Endothelial cell (in vitro differentiated cells): ENCODE measurements at regions not wholly inside any gene's neighbourhood (a gene's known extent, or its start where the extent isn't known, plus 50 kb on each side); places are given as distances from the start of the nearest gene placed in this dataset.
"Not testable (repeated sequence)": the region's sequence is repeated elsewhere in the genome, so short reads cannot be mapped to it uniquely, and the experiment has no call there.

ENCODE experiments used
- DNase-seq: peaks from one replicate; pipeline ENCODE4 v3.0.0; 2021; ENCODE audit warnings: low spot score
- H3K27ac Mint-ChIP-seq: one replicate; pipeline ENCODE4 v1.8.0; 2021; ENCODE audit warnings: mixed read lengths, inconsistent platforms; ENCODE audit not compliant: unreplicated experiment
- H3K27me3 Mint-ChIP-seq: one replicate; pipeline ENCODE4 v1.8.0; 2021; ENCODE audit warnings: mild to moderate bottlenecking, moderate library complexity, mixed read lengths, inconsistent platforms; ENCODE audit not compliant: unreplicated experiment
- H3K36me3 Mint-ChIP-seq: one replicate; pipeline ENCODE4 v1.8.0; 2021; ENCODE audit warnings: mild to moderate bottlenecking, low read depth, mixed read lengths, inconsistent platforms; ENCODE audit not compliant: unreplicated experiment
- H3K4me1 Mint-ChIP-seq: one replicate; pipeline ENCODE4 v1.8.0; 2021; ENCODE audit warnings: mild to moderate bottlenecking, mixed read lengths, inconsistent platforms; ENCODE audit not compliant: unreplicated experiment
- H3K4me3 Mint-ChIP-seq: one replicate; pipeline ENCODE4 v1.8.0; 2021; ENCODE audit warnings: mild to moderate bottlenecking, mixed read lengths, inconsistent platforms; ENCODE audit not compliant: unreplicated experiment
- H3K9me3 Mint-ChIP-seq: one replicate; pipeline ENCODE4 v1.8.0; 2021; ENCODE audit warnings: mixed read lengths, inconsistent platforms; ENCODE audit not compliant: unreplicated experiment
- CTCF ChIP-seq: fragments of 200-600 bp; sonication (generic); IDR thresholded peaks from one replicate; pipeline ENCODE4 v1.5.0; 2021; ENCODE audit warnings: antibody characterized with exemption; ENCODE audit not compliant: unreplicated experiment

DNA sequence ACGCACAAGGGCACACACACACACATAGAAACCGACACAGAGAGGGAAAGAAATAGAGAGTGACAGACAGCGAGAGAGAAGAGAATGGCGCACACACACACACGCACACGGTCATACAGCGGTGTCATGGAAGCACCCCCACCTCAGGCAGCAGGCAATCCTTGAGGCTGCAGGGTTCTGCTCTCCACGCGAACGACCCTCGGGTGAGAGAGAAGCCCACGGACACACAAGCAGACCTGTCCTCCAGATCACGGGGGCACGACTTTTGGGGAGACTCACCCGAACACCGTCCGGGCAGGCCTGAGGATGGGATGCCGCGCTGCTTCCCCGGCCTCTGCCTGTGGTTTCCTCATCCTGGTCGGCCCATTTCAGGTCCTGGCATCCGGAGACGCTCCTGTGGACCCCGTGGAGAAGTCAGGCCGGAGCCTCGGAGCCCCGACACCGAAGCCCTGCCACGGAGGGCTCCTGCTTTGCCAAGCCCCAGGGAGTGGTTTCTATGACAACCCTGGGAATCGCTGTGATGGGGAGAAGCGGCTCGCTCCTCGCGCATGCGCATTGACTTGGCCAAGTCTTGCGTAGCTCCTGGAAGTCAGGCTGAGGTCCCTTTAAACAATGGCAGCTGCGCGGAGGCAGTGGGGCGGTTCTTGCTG lies 118.2 kb upstream of the KCNJ18 start:
- Mint-ChIP-seq H3K4me3 (peak overlapping the region; percentile 21), H3K4me1 (no peaks in the 10 kb centered on the region), H3K36me3 (peaks cover 13% of the 10 kb centered on the region), H3K27me3 (peaks cover 4% of the 10 kb centered on the region), H3K9me3 (peaks cover 35% of the 10 kb centered on the region), H3K27ac (no peak overlapping the region)
- no peak for TF ChIP-seq CTCF
- DNase-seq = no peak

DNA sequence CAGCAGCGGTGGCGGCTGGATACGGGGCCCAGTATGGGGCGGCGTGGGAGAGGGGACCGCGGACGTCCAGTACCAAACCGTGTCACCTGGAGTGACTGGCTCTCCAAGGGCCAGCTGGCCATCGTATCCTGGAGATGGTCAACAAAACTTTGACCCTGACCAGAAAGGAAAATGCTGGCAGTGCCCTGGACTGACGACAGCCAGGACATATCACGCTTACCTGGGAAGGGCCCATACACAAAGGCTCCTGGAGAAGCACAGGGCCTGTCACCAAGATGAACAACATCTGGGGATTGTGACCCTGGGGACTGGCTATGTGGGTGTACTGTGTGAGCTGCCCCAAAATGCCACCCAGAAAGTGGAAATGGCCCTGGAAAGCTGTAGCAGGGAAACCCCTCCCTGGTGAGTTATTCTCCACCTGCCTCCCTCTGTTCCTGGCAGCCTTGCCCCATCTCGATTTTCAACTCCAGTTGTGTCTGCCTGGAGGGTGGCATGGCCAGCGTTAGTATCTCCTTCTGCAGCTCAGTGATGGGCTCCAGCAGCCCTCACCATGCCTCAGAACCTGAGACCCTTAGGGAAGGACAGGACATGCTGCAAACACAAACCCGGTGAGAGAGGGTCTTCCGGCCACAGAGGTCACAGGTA lies 117.6 kb upstream of the KCNJ18 start:
- H3K27ac Mint-ChIP-seq, DNase-seq, H3K4me1 Mint-ChIP-seq, H3K27me3 Mint-ChIP-seq, H3K4me3 Mint-ChIP-seq: not testable (repeated sequence)
- Mint-ChIP-seq H3K9me3 (peaks cover 35% of the 10 kb centered on the region), H3K36me3 (peaks cover 13% of the 10 kb centered on the region)

- not testable (repeated sequence) for H3K4me3 Mint-ChIP-seq, DNase-seq, H3K27me3 Mint-ChIP-seq, H3K36me3 Mint-ChIP-seq, H3K27ac Mint-ChIP-seq, H3K4me1 Mint-ChIP-seq
- H3K9me3 Mint-ChIP-seq = peaks cover 17% of the 10 kb centered on the region
Observed at GRCh38 chr17:21578783-21579182, 113.5 kb upstream of the KCNJ18 start.

GRCh38 chr17:21592774-21593173 lies 99.5 kb upstream of the KCNJ18 start:
- H3K27me3 Mint-ChIP-seq = peaks cover 8% of the 10 kb centered on the region
- TF ChIP-seq CTCF = no peak
- H3K4me1 Mint-ChIP-seq = no peaks in the 10 kb centered on the region
- no peak overlapping the region for H3K4me3 Mint-ChIP-seq
- H3K27ac Mint-ChIP-seq = no peak overlapping the region
- peaks cover 3% of the 10 kb centered on the region for H3K36me3 Mint-ChIP-seq
- peaks cover 24% of the 10 kb centered on the region for H3K9me3 Mint-ChIP-seq
- DNase-seq = no peak

- H3K36me3 Mint-ChIP-seq, DNase-seq, H3K4me1 Mint-ChIP-seq, H3K27ac Mint-ChIP-seq, H3K27me3 Mint-ChIP-seq, H3K4me3 Mint-ChIP-seq: not testable (repeated sequence)
- H3K9me3 Mint-ChIP-seq = peaks cover 30% of the 10 kb centered on the region
Observed at GRCh38 chr17:21593452-21594105, 98.7 kb upstream of the KCNJ18 start.

GRCh38 chr17:21595086-21595485 lies 97.2 kb upstream of the KCNJ18 start:
- peaks cover 9% of the 10 kb centered on the region for H3K36me3 Mint-ChIP-seq
- no peak for TF ChIP-seq CTCF
- peaks cover 10% of the 10 kb centered on the region for H3K27me3 Mint-ChIP-seq
- peaks cover 36% of the 10 kb centered on the region for H3K9me3 Mint-ChIP-seq
- H3K27ac Mint-ChIP-seq = no peak overlapping the region
- H3K4me1 Mint-ChIP-seq = no peaks in the 10 kb centered on the region
- DNase-seq = no peak
- no peak overlapping the region for H3K4me3 Mint-ChIP-seq
